Hepatocyte (in vitro differentiated cells): ENCODE measurements at regions not wholly inside any gene's neighbourhood (a gene's known extent, or its start where the extent isn't known, plus 50 kb on each side); places are given as distances from the start of the nearest gene placed in this dataset.

Experiments used
- CTCF ChIP-seq: fragments of 200-600 bp; sonication (generic); IDR thresholded peaks from 2 replicates; pipeline ENCODE4 v1.5.1; 2016; ENCODE audit warnings: antibody characterized with exemption, mild to moderate bottlenecking; ENCODE audit not compliant: poor library complexity
- EZH2phosphoT487 ChIP-seq: fragments of 200-600 bp; sonication (generic); IDR thresholded peaks from one replicate; pipeline ENCODE4 v1.6.1; 2018; ENCODE audit warnings: antibody characterized with exemption, mild to moderate bottlenecking, low read depth, moderate library complexity; ENCODE audit not compliant: unreplicated experiment, severe bottlenecking

DNA sequence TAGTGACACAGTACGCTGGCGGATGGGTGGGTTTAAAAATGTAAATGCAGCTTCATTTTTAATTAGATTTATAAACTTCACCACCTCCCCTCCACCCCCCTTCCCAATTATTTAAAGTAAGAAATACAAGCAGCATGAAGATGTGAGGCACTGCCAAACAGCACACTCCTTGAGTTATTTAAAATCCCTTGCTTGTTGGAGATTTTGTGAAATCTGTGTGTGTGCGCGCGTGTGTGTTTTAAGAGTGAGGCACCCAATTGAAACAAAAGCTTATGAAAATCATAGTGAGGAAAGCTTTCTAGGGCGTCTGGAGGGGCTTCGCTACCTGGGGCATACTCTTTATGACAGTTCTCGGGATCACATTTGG, 219.6 kb upstream of the IRX3 start:
- TF ChIP-seq EZH2phosphoT487: no peak
- TF ChIP-seq CTCF: no peak
